Fibroblast of lung (primary cell): ENCODE measurements at regions not wholly inside any gene's neighbourhood (a gene's known extent, or its start where the extent isn't known, plus 50 kb on each side); places are given as distances from the start of the nearest gene placed in this dataset.

Experiments used
- DNase-seq, 2 donors: peaks; one replicate each; pipeline versions ENCODE4 v3.0.0 to v3.0.0-alpha.2; 2010; ENCODE audit warnings: low read depth in 2 of 2
- H2AFZ ChIP-seq: 2 replicates; pipeline ENCODE4 v1.5.1; 2012; ENCODE audit warnings: low read length, control low read depth, inconsistent platforms
- H3K27ac ChIP-seq: 2 replicates; pipeline ENCODE4 v1.5.1; 2011; ENCODE audit warnings: low read length, control low read depth; ENCODE audit not compliant: insufficient read depth
- H3K27me3 ChIP-seq: 2 replicates; pipeline ENCODE4 v1.5.1; 2011; ENCODE audit warnings: mild to moderate bottlenecking, low read length; ENCODE audit not compliant: control insufficient read depth, insufficient read depth
- H3K36me3 ChIP-seq: 2 replicates; pipeline ENCODE4 v1.5.1; 2011; ENCODE audit warnings: low read length; ENCODE audit not compliant: control insufficient read depth, insufficient read depth
- H3K4me1 ChIP-seq: 2 replicates; pipeline ENCODE4 v1.5.1; 2011; ENCODE audit warnings: low read length; ENCODE audit not compliant: control insufficient read depth, insufficient read depth; ENCODE audit errors: extremely low read depth
- H3K4me2 ChIP-seq: 2 replicates; pipeline ENCODE4 v1.5.1; 2011; ENCODE audit warnings: low read length, control low read depth; ENCODE audit not compliant: insufficient read depth; ENCODE audit errors: extremely low read depth
- H3K4me3 ChIP-seq, 4 experiments: fragments of 200-600 bp in 1 of 4; sonication (generic) in 1 of 4; replicated peaks in 1 of 4; 2 replicates each; pipeline ENCODE4 v1.5.1; 2011 to 2016; ENCODE audit warnings: low read length in 4 of 4, low read depth in 3 of 4, mild to moderate bottlenecking in 3 of 4, control low read depth in 2 of 4, inconsistent platforms in 1 of 4, mixed read lengths in 1 of 4; ENCODE audit not compliant: insufficient read depth in 1 of 4; ENCODE audit errors: control extremely low read depth in 1 of 4
- H3K79me2 ChIP-seq: 2 replicates; pipeline ENCODE4 v1.5.1; 2012; ENCODE audit warnings: mild to moderate bottlenecking, low read length, inconsistent platforms; ENCODE audit not compliant: control insufficient read depth, insufficient read depth
- H3K9ac ChIP-seq: 2 replicates; pipeline ENCODE4 v1.5.1; 2011; ENCODE audit warnings: mild to moderate bottlenecking, low read length, control low read depth; ENCODE audit not compliant: insufficient read depth
- H3K9me3 ChIP-seq: 2 replicates; pipeline ENCODE4 v1.5.1; 2012; ENCODE audit warnings: low read depth, low read length; ENCODE audit not compliant: control insufficient read depth, insufficient read depth
- H4K20me1 ChIP-seq: 2 replicates; pipeline ENCODE4 v1.5.1; 2011; ENCODE audit warnings: low read length; ENCODE audit not compliant: control insufficient read depth, insufficient read depth; ENCODE audit errors: extremely low read depth
- EZH2 ChIP-seq: IDR thresholded peaks from 2 replicates; pipeline ENCODE4 v1.5.1; 2012; ENCODE audit warnings: low read length, control low read depth, mild to moderate bottlenecking; ENCODE audit errors: missing control alignments
- TF ChIP-seq, protein P1 (sequence below), 2 donors: IDR thresholded peaks in 1 of 2; conservative IDR thresholded peaks in 1 of 2; 1 replicate in 1 of 2; 2 replicates in 1 of 2; pipeline ENCODE4 v1.5.1; 2011 to 2012; ENCODE audit warnings: low read length in 2 of 2, control low read depth in 1 of 2, inconsistent platforms in 1 of 2, low read depth in 1 of 2, mild to moderate bottlenecking in 1 of 2

DNA sequence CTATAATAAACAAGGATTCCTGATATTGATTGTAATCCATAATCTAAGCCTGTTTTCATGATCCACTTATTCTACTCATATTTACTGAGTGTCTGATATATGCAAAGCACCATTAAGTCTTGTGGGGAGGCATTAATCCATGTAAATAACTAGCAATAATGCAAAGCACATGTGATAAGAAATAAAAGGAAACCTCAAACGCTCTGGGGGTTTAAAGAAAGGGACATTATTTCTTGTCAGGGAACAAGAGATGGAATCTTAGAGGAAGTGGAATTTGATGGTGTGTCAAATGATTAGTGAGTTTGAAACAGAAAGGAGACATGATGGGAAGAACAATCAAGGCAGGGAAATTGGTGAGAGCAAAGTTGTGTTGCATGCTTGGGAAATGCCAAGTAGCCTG, 57.4 kb upstream of the FLT1 start:
- Histone ChIP-seq H3K4me2 (no peak overlapping the region), H3K9ac (no peak overlapping the region), H2AFZ (no peak overlapping the region), H3K4me1 (peaks cover 3% of the 10 kb centered on the region), H3K27ac (no peak overlapping the region), H3K4me3 (no peak overlapping the region), H4K20me1 (no peaks in the 10 kb centered on the region), H3K9me3 (no peaks in the 10 kb centered on the region), H3K27me3 (no peaks in the 10 kb centered on the region), H3K36me3 (no peaks in the 10 kb centered on the region), H3K79me2 (no peaks in the 10 kb centered on the region)
- TF ChIP-seq, protein P1, sequence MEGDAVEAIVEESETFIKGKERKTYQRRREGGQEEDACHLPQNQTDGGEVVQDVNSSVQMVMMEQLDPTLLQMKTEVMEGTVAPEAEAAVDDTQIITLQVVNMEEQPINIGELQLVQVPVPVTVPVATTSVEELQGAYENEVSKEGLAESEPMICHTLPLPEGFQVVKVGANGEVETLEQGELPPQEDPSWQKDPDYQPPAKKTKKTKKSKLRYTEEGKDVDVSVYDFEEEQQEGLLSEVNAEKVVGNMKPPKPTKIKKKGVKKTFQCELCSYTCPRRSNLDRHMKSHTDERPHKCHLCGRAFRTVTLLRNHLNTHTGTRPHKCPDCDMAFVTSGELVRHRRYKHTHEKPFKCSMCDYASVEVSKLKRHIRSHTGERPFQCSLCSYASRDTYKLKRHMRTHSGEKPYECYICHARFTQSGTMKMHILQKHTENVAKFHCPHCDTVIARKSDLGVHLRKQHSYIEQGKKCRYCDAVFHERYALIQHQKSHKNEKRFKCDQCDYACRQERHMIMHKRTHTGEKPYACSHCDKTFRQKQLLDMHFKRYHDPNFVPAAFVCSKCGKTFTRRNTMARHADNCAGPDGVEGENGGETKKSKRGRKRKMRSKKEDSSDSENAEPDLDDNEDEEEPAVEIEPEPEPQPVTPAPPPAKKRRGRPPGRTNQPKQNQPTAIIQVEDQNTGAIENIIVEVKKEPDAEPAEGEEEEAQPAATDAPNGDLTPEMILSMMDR (conservative IDR thresholded peaks at IDR 0.05 in 1 of 2, IDR thresholded peaks at IDR 0.05 in 1 of 2; ENCODE audit: low read depth in 1 of 2, low read length in 2 of 2): no peak
- TF ChIP-seq EZH2: no peak
- no peak for DNase-seq

DNA sequence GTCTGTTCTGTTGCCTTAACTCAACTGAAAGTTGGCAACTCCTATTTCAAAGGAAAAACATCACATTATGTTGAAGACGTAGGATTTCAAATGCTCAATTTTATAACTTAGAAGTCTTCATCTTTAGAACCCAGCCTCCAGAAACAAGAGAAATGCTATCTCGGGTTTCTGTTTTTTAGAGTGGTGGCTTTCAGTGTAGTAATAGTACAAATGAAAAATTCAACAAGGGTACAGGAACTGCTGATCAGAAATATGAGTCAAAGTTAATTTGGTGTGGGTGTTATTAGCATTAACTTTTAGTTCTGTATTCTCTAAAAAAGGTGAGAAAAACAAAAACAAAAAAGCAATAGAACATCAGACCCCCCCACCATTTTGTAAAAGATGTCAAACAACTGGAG, 56.6 kb upstream of the FLT1 start:
- no peaks in the 10 kb centered on the region for H3K27me3 ChIP-seq
- no peaks in the 10 kb centered on the region for H4K20me1 ChIP-seq
- no peak overlapping the region for H3K27ac ChIP-seq
- H3K36me3 ChIP-seq: no peaks in the 10 kb centered on the region
- H3K9me3 ChIP-seq: no peaks in the 10 kb centered on the region
- no peaks in the 10 kb centered on the region for H3K4me1 ChIP-seq
- H3K4me2 ChIP-seq: no peak overlapping the region
- no peak overlapping the region for H2AFZ ChIP-seq
- no peak for DNase-seq
- H3K79me2 ChIP-seq: no peaks in the 10 kb centered on the region
- H3K9ac ChIP-seq: no peak overlapping the region
- TF ChIP-seq, protein P1 (conservative IDR thresholded peaks at IDR 0.05 in 1 of 2, IDR thresholded peaks at IDR 0.05 in 1 of 2; ENCODE audit: low read depth in 1 of 2, low read length in 2 of 2): no peak
- no peak for TF ChIP-seq EZH2
- no peak overlapping the region for H3K4me3 ChIP-seq

DNA sequence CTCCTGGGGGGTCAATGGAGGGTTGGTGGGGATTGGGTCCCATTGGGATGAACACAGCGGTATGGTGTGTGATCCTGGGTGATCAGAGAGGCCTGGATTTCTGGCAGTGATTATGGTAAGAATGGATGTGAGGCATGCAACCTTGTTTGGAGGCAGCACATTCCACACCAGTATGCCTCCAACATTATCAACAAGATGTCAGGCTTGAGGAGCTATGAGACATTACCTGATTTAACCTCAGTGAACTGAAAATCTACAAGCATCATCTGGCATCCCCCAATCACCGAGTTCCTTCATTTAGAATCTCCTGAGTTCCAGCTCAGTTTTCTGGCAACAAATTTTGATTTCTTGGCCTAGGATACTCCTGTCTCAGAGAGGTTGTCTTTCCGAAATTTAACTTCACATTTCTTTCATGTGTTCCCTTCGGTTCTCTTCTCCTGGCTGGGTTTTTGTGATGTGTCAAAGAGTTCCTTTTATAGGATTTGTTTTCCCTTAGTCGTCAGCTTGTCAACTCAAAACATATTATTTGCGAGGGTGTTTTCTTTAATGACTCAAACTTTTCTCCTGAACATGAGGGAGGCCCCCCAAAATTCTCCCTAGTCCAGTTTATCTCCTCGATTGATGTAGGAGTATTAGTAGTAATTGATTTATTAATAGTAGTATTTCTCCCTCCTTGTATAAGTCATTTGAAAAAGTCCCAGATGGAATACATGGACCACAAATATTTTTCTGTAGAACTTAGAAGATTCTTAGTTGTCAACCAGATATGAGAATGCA, 56.0 kb upstream of the FLT1 start:
- Histone ChIP-seq H4K20me1 (no peaks in the 10 kb centered on the region), H3K36me3 (no peaks in the 10 kb centered on the region), H3K9me3 (no peaks in the 10 kb centered on the region), H2AFZ (no peak overlapping the region), H3K79me2 (no peaks in the 10 kb centered on the region), H3K9ac (no peak overlapping the region), H3K4me3 (no peak overlapping the region), H3K4me2 (no peak overlapping the region), H3K27ac (no peak overlapping the region), H3K4me1 (no peaks in the 10 kb centered on the region), H3K27me3 (no peaks in the 10 kb centered on the region)
- TF ChIP-seq, protein P1 (conservative IDR thresholded peaks at IDR 0.05 in 1 of 2, IDR thresholded peaks at IDR 0.05 in 1 of 2; ENCODE audit: low read depth in 1 of 2, low read length in 2 of 2): no peak
- no peak for TF ChIP-seq EZH2
- no peak for DNase-seq
